Right atrium auricular region (tissue), 2 donors: ENCODE measurements at regions not wholly inside any gene's neighbourhood (a gene's known extent, or its start where the extent isn't known, plus 50 kb on each side); places are given as distances from the start of the nearest gene placed in this dataset.

Experiments
- DNase-seq: peaks from one replicate; pipeline ENCODE4 v3.0.0-alpha.2; 2019; ENCODE audit warnings: low spot score
- H3K27ac ChIP-seq, 2 donors: fragments of 200-600 bp; sonication (generic); 1 replicate in 1 of 2; 2 replicates in 1 of 2; pipeline ENCODE4 v1.5.1; 2016 to 2019
- H3K27me3 ChIP-seq, 2 donors: fragments of 200-600 bp; sonication (generic); one replicate each; pipeline versions ENCODE4 v1.5.1 to v1.6.0; 2017 to 2019
- H3K36me3 ChIP-seq: fragments of 200-600 bp; sonication (generic); one replicate; pipeline ENCODE4 v1.5.1; 2016
- H3K4me1 ChIP-seq, 2 donors: fragments of 200-600 bp; sonication (generic); one replicate each; pipeline versions ENCODE4 v1.5.1 to v1.6.0; 2017 to 2019
- H3K4me3 ChIP-seq, 2 donors: fragments of 200-600 bp; sonication (generic); 1 replicate in 1 of 2; 2 replicates in 1 of 2; pipeline ENCODE4 v1.5.1; 2017 to 2019; ENCODE audit warnings: mild to moderate bottlenecking in 1 of 2, moderate library complexity in 1 of 2
- H3K9me3 ChIP-seq, 2 donors: fragments of 200-600 bp; sonication (generic); one replicate each; pipeline ENCODE4 v1.5.1; 2019
- TF ChIP-seq, protein P1 (sequence below), 2 donors: fragments of 200-600 bp; sonication (generic); IDR thresholded peaks; one replicate each; pipeline ENCODE4 v1.5.1; 2019; ENCODE audit warnings: antibody characterized with exemption in 2 of 2

GRCh38 chr2:84285056-84285747 is 173.9 kb downstream of the SUCLG1 start:
- H3K27ac ChIP-seq = no peak overlapping the region
- H3K9me3 ChIP-seq = no peaks in the 10 kb centered on the region
- H3K36me3 ChIP-seq = no peaks in the 10 kb centered on the region
- DNase-seq = no peak
- H3K4me3 ChIP-seq = no peak overlapping the region
- no peaks in the 10 kb centered on the region for H3K4me1 ChIP-seq
- H3K27me3 ChIP-seq = no peaks in the 10 kb centered on the region
- TF ChIP-seq, protein P1, sequence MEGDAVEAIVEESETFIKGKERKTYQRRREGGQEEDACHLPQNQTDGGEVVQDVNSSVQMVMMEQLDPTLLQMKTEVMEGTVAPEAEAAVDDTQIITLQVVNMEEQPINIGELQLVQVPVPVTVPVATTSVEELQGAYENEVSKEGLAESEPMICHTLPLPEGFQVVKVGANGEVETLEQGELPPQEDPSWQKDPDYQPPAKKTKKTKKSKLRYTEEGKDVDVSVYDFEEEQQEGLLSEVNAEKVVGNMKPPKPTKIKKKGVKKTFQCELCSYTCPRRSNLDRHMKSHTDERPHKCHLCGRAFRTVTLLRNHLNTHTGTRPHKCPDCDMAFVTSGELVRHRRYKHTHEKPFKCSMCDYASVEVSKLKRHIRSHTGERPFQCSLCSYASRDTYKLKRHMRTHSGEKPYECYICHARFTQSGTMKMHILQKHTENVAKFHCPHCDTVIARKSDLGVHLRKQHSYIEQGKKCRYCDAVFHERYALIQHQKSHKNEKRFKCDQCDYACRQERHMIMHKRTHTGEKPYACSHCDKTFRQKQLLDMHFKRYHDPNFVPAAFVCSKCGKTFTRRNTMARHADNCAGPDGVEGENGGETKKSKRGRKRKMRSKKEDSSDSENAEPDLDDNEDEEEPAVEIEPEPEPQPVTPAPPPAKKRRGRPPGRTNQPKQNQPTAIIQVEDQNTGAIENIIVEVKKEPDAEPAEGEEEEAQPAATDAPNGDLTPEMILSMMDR (IDR thresholded peaks at IDR 0.05) = no peak

- no peak overlapping the region for H3K27ac ChIP-seq
These were observed 175.6 kb downstream of the SUCLG1 start for GRCh38 chr2:84283506-84283905.

DNA sequence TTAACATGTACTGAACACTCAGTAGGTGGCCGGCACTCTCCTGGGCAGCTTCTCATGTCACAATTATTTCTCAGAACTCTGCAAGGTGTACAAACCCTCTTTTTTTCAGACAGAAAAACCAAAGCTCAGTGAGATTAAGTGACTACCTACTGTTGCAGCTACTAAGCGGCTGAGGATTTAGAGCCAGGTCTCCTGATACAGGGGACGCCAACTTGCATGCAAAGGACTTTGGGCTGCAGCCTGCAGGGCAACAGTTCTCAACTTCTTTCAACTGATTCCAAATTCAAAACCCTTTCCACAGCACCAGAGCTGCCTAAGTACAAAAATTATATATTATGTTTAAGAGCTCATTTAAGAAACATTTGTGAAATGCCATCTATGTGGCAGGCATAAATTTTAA is 177.6 kb downstream of the SUCLG1 start:
- H3K27ac ChIP-seq = no peak overlapping the region
- H3K36me3 ChIP-seq = no peaks in the 10 kb centered on the region
- H3K4me3 ChIP-seq = no peak overlapping the region
- no peaks in the 10 kb centered on the region for H3K4me1 ChIP-seq
- H3K9me3 ChIP-seq = no peaks in the 10 kb centered on the region
- TF ChIP-seq, protein P1 (IDR thresholded peaks at IDR 0.05) = no peak
- no peak for DNase-seq
- H3K27me3 ChIP-seq = no peaks in the 10 kb centered on the region

More at GRCh38 chr2:84283506-84283905, 175.6 kb downstream of the SUCLG1 start:
- DNase-seq = no peak
- H3K4me1 ChIP-seq = no peaks in the 10 kb centered on the region
- H3K27me3 ChIP-seq = no peaks in the 10 kb centered on the region
- no peaks in the 10 kb centered on the region for H3K9me3 ChIP-seq
- no peaks in the 10 kb centered on the region for H3K36me3 ChIP-seq
- TF ChIP-seq, protein P1 (IDR thresholded peaks at IDR 0.05) = no peak
- H3K4me3 ChIP-seq = no peak overlapping the region

DNA sequence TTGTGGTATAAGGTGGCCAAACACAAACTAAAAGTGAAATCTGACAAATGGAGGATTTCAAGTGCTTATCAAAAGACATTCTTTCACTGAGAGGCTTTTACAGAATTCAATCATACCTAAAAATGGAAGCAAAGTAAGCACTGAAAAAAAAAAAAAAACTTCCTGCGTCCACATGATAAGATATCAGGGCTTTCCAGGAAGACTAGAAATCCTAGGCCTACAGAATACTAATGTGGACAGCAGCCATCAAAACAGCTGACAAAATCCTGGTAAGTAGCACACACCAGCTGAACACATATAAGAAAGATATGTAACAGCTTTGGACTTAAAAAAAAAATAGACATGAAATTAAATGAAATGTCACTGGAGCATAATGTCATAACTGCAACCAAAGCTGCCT is 178.2 kb downstream of the SUCLG1 start:
- TF ChIP-seq, protein P1 (IDR thresholded peaks at IDR 0.05) = no peak
- H3K36me3 ChIP-seq = no peaks in the 10 kb centered on the region
- no peak for DNase-seq
- H3K9me3 ChIP-seq = no peaks in the 10 kb centered on the region
- no peaks in the 10 kb centered on the region for H3K4me1 ChIP-seq
- H3K27me3 ChIP-seq = no peaks in the 10 kb centered on the region
- no peak overlapping the region for H3K27ac ChIP-seq
- H3K4me3 ChIP-seq = no peak overlapping the region

- no peak for DNase-seq
- TF ChIP-seq, protein P1 (IDR thresholded peaks at IDR 0.05) = no peak
- H3K4me1 ChIP-seq = no peaks in the 10 kb centered on the region
These were observed 180.7 kb downstream of the SUCLG1 start for GRCh38 chr2:84278386-84278785.

More at GRCh38 chr2:84278386-84278785, 180.7 kb downstream of the SUCLG1 start:
- no peak overlapping the region for H3K27ac ChIP-seq
- no peaks in the 10 kb centered on the region for H3K27me3 ChIP-seq
- H3K9me3 ChIP-seq = no peaks in the 10 kb centered on the region
- H3K36me3 ChIP-seq = no peaks in the 10 kb centered on the region
- H3K4me3 ChIP-seq = no peak overlapping the region
